ENCODE measurements at regions not wholly inside any gene's neighbourhood (a gene's known extent, or its start where the extent isn't known, plus 50 kb on each side); places are given as distances from the start of the nearest gene placed in this dataset.
"Not testable (repeated sequence)": the region's sequence is repeated elsewhere in the genome, so short reads cannot be mapped to it uniquely, and the experiment has no call there.

GRCh38 chr4:3972626-3973025, 206.4 kb downstream of the ADRA2C start:
- TF ChIP-seq EZH2phosphoT487 (IDR thresholded peaks at IDR 0.05; ENCODE audit: low read depth); CTCF (IDR thresholded peaks at IDR 0.05; ENCODE audit: low read depth, low read length): not testable (repeated sequence)

All from OCI-LY3 (cell line).